Epithelial cell of proximal tubule (primary cell): ENCODE measurements at regions not wholly inside any gene's neighbourhood (a gene's known extent, or its start where the extent isn't known, plus 50 kb on each side); places are given as distances from the start of the nearest gene placed in this dataset.

Experiments
- DNase-seq: peaks from one replicate; pipeline ENCODE4 v3.0.0-alpha.2; 2011; ENCODE audit warnings: low read depth
- H3K4me3 ChIP-seq: 2 replicates; pipeline ENCODE4 v1.5.1; 2011; ENCODE audit warnings: low read depth, mild to moderate bottlenecking, low read length
- CTCF ChIP-seq: conservative IDR thresholded peaks from 2 replicates; pipeline ENCODE4 v1.5.1; 2012; ENCODE audit warnings: low read depth, mild to moderate bottlenecking, low read length

- peak; percentile 68 for DNase-seq
- TF ChIP-seq CTCF: no peak
These were observed 473.0 kb downstream of the ZSWIM6 start for GRCh38 chr5:61805101-61805500.

GRCh38 chr5:61806491-61807020 is 474.5 kb downstream of the ZSWIM6 start:
- TF ChIP-seq CTCF: no peak
- DNase-seq: no peak
- H3K4me3 ChIP-seq: no peak overlapping the region

More at GRCh38 chr5:61805101-61805500, 473.0 kb downstream of the ZSWIM6 start:
- no peak overlapping the region for H3K4me3 ChIP-seq

GRCh38 chr5:61808091-61808490 is 476.0 kb downstream of the ZSWIM6 start:
- TF ChIP-seq CTCF: no peak
- H3K4me3 ChIP-seq: no peak overlapping the region
- DNase-seq: no peak

- H3K4me3 ChIP-seq: no peak overlapping the region
- no peak for TF ChIP-seq CTCF
- DNase-seq: no peak
These were observed 476.9 kb downstream of the ZSWIM6 start for GRCh38 chr5:61808909-61809308.

GRCh38 chr5:61809651-61810050 is 477.6 kb downstream of the ZSWIM6 start:
- no peak for TF ChIP-seq CTCF
- no peak for DNase-seq
- no peak overlapping the region for H3K4me3 ChIP-seq

- no peak for TF ChIP-seq CTCF
- no peak for DNase-seq
These were observed 479.0 kb downstream of the ZSWIM6 start for GRCh38 chr5:61811052-61811451.

GRCh38 chr5:61813361-61813760 is 481.3 kb downstream of the ZSWIM6 start:
- H3K4me3 ChIP-seq: no peak overlapping the region
- no peak for DNase-seq
- TF ChIP-seq CTCF: no peak

More at GRCh38 chr5:61811052-61811451, 479.0 kb downstream of the ZSWIM6 start:
- no peak overlapping the region for H3K4me3 ChIP-seq
